OCI-LY1 (cell line): ENCODE measurements at regions not wholly inside any gene's neighbourhood (a gene's known extent, or its start where the extent isn't known, plus 50 kb on each side); places are given as distances from the start of the nearest gene placed in this dataset.
"Not testable (repeated sequence)": the region's sequence is repeated elsewhere in the genome, so short reads cannot be mapped to it uniquely, and the experiment has no call there.

Source experiments
- H2AFZ ChIP-seq: fragments of 200-600 bp; sonication (generic), shearing (Covaris generic); 2 replicates; pipeline ENCODE4 v1.6.0; 2014; ENCODE audit warnings: antibody characterized with exemption, mild to moderate bottlenecking, low read length
- H3F3A ChIP-seq: fragments of 200-600 bp; sonication (generic), shearing (Covaris generic); 2 replicates; pipeline ENCODE4 v1.6.0; 2014; ENCODE audit warnings: mild to moderate bottlenecking, antibody characterized with exemption, low read length, moderate library complexity; ENCODE audit not compliant: insufficient read depth
- H3K27ac ChIP-seq: fragments of 200-600 bp; sonication (generic); 2 replicates; pipeline ENCODE4 v1.5.1; 2014; ENCODE audit warnings: low read length, mixed run types, mild to moderate bottlenecking, low read depth; ENCODE audit not compliant: poor library complexity, severe bottlenecking
- H3K27me3 ChIP-seq: fragments of 200-600 bp; sonication (generic); 2 replicates; pipeline ENCODE4 v1.6.0; 2014; ENCODE audit warnings: antibody characterized with exemption, mild to moderate bottlenecking, low read length, moderate library complexity; ENCODE audit not compliant: insufficient read depth
- H3K36me3 ChIP-seq: fragments of 200-600 bp; sonication (generic); 2 replicates; pipeline ENCODE4 v1.6.1; 2014; ENCODE audit warnings: mild to moderate bottlenecking, antibody characterized with exemption, low read length, moderate library complexity, mixed read lengths; ENCODE audit not compliant: insufficient read depth
- H3K4me1 ChIP-seq: fragments of 200-600 bp; sonication (generic); 2 replicates; pipeline ENCODE4 v1.5.1; 2014; ENCODE audit warnings: mild to moderate bottlenecking, low read length, moderate library complexity; ENCODE audit not compliant: insufficient read depth, severe bottlenecking
- H3K4me2 ChIP-seq: fragments of 200-600 bp; sonication (generic), shearing (Covaris generic); 2 replicates; pipeline ENCODE4 v1.6.1; 2014; ENCODE audit warnings: low read length
- H3K4me3 ChIP-seq: fragments of 200-600 bp; sonication (generic); 2 replicates; pipeline ENCODE4 v1.5.1; 2014; ENCODE audit warnings: low read length, low read depth, mild to moderate bottlenecking, mixed read lengths; ENCODE audit not compliant: poor library complexity, severe bottlenecking
- H3K79me2 ChIP-seq: fragments of 200-600 bp; shearing (Covaris generic); 2 replicates; pipeline ENCODE4 v1.6.1; 2016; ENCODE audit warnings: mixed run types, low read length, mixed read lengths; ENCODE audit not compliant: insufficient read depth
- H3K9ac ChIP-seq: fragments of 200-600 bp; sonication (generic), shearing (Covaris generic); 2 replicates; pipeline ENCODE4 v1.6.1; 2014; ENCODE audit warnings: mild to moderate bottlenecking, low read length, mixed read lengths
- H3K9me2 ChIP-seq: fragments of 200-600 bp; sonication (generic), shearing (Covaris generic); 2 replicates; pipeline ENCODE4 v1.6.1; 2014; ENCODE audit warnings: low read depth, mild to moderate bottlenecking, low read length, mixed read lengths
- H3K9me3 ChIP-seq: fragments of 200-600 bp; shearing (Covaris generic); 2 replicates; pipeline ENCODE4 v1.6.1; 2014; ENCODE audit warnings: low read length, mixed read lengths
- H4K20me1 ChIP-seq: fragments of 200-600 bp; sonication (generic), shearing (Covaris generic); 2 replicates; pipeline ENCODE4 v1.6.0; 2016; ENCODE audit warnings: mild to moderate bottlenecking, low read length; ENCODE audit not compliant: insufficient read depth
- CTCF ChIP-seq: fragments of 200-600 bp; sonication (generic), shearing (Covaris generic); IDR thresholded peaks from 2 replicates; pipeline ENCODE4 v1.5.1; 2017; ENCODE audit warnings: mild to moderate bottlenecking, antibody characterized with exemption, low read length, moderate library complexity, mixed read lengths
- EZH2 ChIP-seq: fragments of 200-600 bp; sonication (generic), shearing (Covaris generic); IDR thresholded peaks from 2 replicates; pipeline ENCODE4 v1.8.0; 2017; ENCODE audit warnings: borderline replicate concordance, mixed run types, mild to moderate bottlenecking, antibody characterized with exemption, low read length, moderate library complexity, mixed read lengths

GRCh38 chr2:145792745-145793144, 1272.8 kb upstream of the ZEB2 start:
- H3K4me3 ChIP-seq = no peak overlapping the region
- H3K79me2 ChIP-seq = no peaks in the 10 kb centered on the region
- no peak overlapping the region for H2AFZ ChIP-seq
- no peaks in the 10 kb centered on the region for H4K20me1 ChIP-seq
- H3K27ac ChIP-seq = no peak overlapping the region
- no peaks in the 10 kb centered on the region for H3K27me3 ChIP-seq
- H3K9me2 ChIP-seq = no peaks in the 10 kb centered on the region
- no peaks in the 10 kb centered on the region for H3F3A ChIP-seq
- no peaks in the 10 kb centered on the region for H3K36me3 ChIP-seq
- H3K9me3 ChIP-seq = no peaks in the 10 kb centered on the region
- H3K4me2 ChIP-seq = no peak overlapping the region
- TF ChIP-seq CTCF (no peak), EZH2 (no peak)
- H3K9ac ChIP-seq = no peak overlapping the region
- no peaks in the 10 kb centered on the region for H3K4me1 ChIP-seq

DNA sequence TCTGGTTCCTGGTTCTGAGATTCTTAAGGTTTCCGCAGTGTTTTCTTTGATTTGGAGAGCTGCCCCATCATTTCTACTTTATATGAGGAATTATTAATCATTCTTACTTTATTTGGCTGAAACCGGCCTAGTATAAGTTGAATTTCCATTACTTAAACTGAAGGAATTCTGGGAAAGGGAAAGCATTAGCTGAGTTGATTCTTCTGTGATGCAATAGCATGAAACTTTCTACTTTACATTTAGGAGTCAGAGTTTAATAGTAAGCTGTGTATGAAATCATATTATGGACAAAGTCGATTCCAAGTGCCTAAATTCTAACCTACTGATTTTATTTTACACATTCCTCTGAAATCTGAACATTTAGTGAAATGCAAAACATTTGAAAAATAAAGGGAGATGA, 1269.7 kb upstream of the ZEB2 start:
- no peaks in the 10 kb centered on the region for H3K79me2 ChIP-seq

GRCh38 chr2:145787597-145788361, 1267.9 kb upstream of the ZEB2 start:
- H3K79me2 ChIP-seq, H2AFZ ChIP-seq, H3F3A ChIP-seq, H3K9me2 ChIP-seq, H3K4me1 ChIP-seq, H3K9me3 ChIP-seq, H3K4me2 ChIP-seq, H3K4me3 ChIP-seq, H3K27me3 ChIP-seq, H3K9ac ChIP-seq, H3K36me3 ChIP-seq, H3K27ac ChIP-seq, H4K20me1 ChIP-seq: not testable (repeated sequence)

More for the DNA sequence above, 1269.7 kb upstream of the ZEB2 start:
- no peak overlapping the region for H3K9ac ChIP-seq
- H4K20me1 ChIP-seq = no peaks in the 10 kb centered on the region
- no peaks in the 10 kb centered on the region for H3K27me3 ChIP-seq
- no peaks in the 10 kb centered on the region for H3F3A ChIP-seq
- no peak overlapping the region for H3K27ac ChIP-seq
- no peak overlapping the region for H2AFZ ChIP-seq
- H3K4me1 ChIP-seq = no peaks in the 10 kb centered on the region
- no peaks in the 10 kb centered on the region for H3K36me3 ChIP-seq
- H3K4me3 ChIP-seq = no peak overlapping the region
- no peak overlapping the region for H3K4me2 ChIP-seq
- TF ChIP-seq EZH2 (no peak), CTCF (no peak)
- no peaks in the 10 kb centered on the region for H3K9me2 ChIP-seq
- no peaks in the 10 kb centered on the region for H3K9me3 ChIP-seq

- not testable (repeated sequence) for H2AFZ ChIP-seq, H3K9me2 ChIP-seq, H3K9me3 ChIP-seq, H3F3A ChIP-seq, H3K9ac ChIP-seq, H3K27me3 ChIP-seq, H3K36me3 ChIP-seq, H3K4me3 ChIP-seq, H4K20me1 ChIP-seq, H3K27ac ChIP-seq, H3K4me1 ChIP-seq, H3K4me2 ChIP-seq, H3K79me2 ChIP-seq
Observed at GRCh38 chr2:145782607-145783006, 1262.7 kb upstream of the ZEB2 start.
